Upper lobe of left lung (tissue), 6 donors: ENCODE measurements at regions not wholly inside any gene's neighbourhood (a gene's known extent, or its start where the extent isn't known, plus 50 kb on each side); places are given as distances from the start of the nearest gene placed in this dataset.

ENCODE experiments used
- ATAC-seq, 2 donors: fragments of 200-7000 bp; cut with Tn5 transposase; one replicate each; pipeline ENCODE4 v1.9.1; 2022; ENCODE audit warnings: mild to moderate bottlenecking in 2 of 2, moderate library complexity in 2 of 2; ENCODE audit not compliant: low FRiP score in 2 of 2
- DNase-seq, 2 donors: peaks; one replicate each; pipeline ENCODE4 v3.0.0-alpha.2; 2019 to 2020
- H3K27ac ChIP-seq, 4 donors: fragments of 200-600 bp; sonication (generic); one replicate each; pipeline ENCODE4 v1.5.1; 2016 to 2019
- H3K27me3 ChIP-seq, 4 donors: fragments of 200-600 bp; sonication (generic); one replicate each; pipeline ENCODE4 v1.5.1; 2017 to 2019
- H3K36me3 ChIP-seq, 4 donors: fragments of 200-600 bp; sonication (generic); one replicate each; pipeline ENCODE4 v1.5.1; 2016 to 2019
- H3K4me1 ChIP-seq, 4 donors: fragments of 200-600 bp; sonication (generic); one replicate each; pipeline ENCODE4 v1.5.1; 2018 to 2019
- H3K4me3 ChIP-seq, 4 donors: fragments of 200-600 bp; sonication (generic); one replicate each; pipeline ENCODE4 v1.5.1; 2017 to 2019; ENCODE audit warnings: mild to moderate bottlenecking in 2 of 4, moderate library complexity in 1 of 4
- H3K9me3 ChIP-seq, 4 donors: fragments of 200-600 bp; sonication (generic); one replicate each; pipeline ENCODE4 v1.5.1; 2018 to 2019
- CTCF ChIP-seq, 6 experiments: fragments of 450-650 bp in 4 of 6; fragments of 200-600 bp in 2 of 6; sonication (generic) in 2 of 6; IDR thresholded peaks; one replicate each; pipeline ENCODE4 v1.5.1; 2016 to 2019; ENCODE audit warnings: antibody characterized with exemption in 6 of 6
- EP300 ChIP-seq, 4 donors: sonication (generic); formaldehyde crosslinking; IDR thresholded peaks; one replicate each; pipeline ENCODE4 v1.5.1; 2017; ENCODE audit warnings: antibody characterized with exemption in 4 of 4, control low read depth in 2 of 4
- POLR2A ChIP-seq, 4 donors: fragments of 450-650 bp; IDR thresholded peaks; one replicate each; pipeline ENCODE4 v1.5.1; 2016 to 2017; ENCODE audit warnings: antibody characterized with exemption in 4 of 4, mild to moderate bottlenecking in 2 of 4
- POLR2AphosphoS5 ChIP-seq, 2 donors: sonication (generic); formaldehyde crosslinking; IDR thresholded peaks; one replicate each; pipeline ENCODE4 v1.5.1; 2017; ENCODE audit warnings: antibody characterized with exemption in 2 of 2
- WGBS, 2 donors: methylation state at CpG; one replicate each; pipeline ENCODE4 v1.1.5; 2017 to 2018; 5-methylcytosine and 5-hydroxymethylcytosine counted together
- donor health status: DM: no; HTN: no; CAD: no; lungs with moderate emphysema.
- donor health status: DM: no; HTN: yes; CAD: no; lungs with severe emphysema.

GRCh38 chr3:115351193-115351592 is 204.1 kb upstream of the ZBTB20 start:
- ATAC-seq (no peak), DNase-seq (no peak)
- Histone ChIP-seq H3K4me3 (no peak overlapping the region), H3K36me3 (no peaks in the 10 kb centered on the region), H3K4me1 (no peaks in the 10 kb centered on the region), H3K9me3 (no peaks in the 10 kb centered on the region), H3K27me3 (no peaks in the 10 kb centered on the region), H3K27ac (no peak overlapping the region)
- 84 to 96% methylated on average over 4 of the region's 4 CpGs for WGBS, 2 donors
- TF ChIP-seq CTCF (IDR thresholded peaks at IDR 0.05) (no peak), POLR2AphosphoS5 (IDR thresholded peaks at IDR 0.05) (no peak), EP300 (IDR thresholded peaks at IDR 0.05) (no peak), POLR2A (IDR thresholded peaks at IDR 0.05) (no peak)

GRCh38 chr3:115354010-115354409 is 206.9 kb upstream of the ZBTB20 start:
- no peak for ATAC-seq
- Histone ChIP-seq H3K27ac (no peak overlapping the region), H3K4me1 (peaks cover 0 to 2% (median under 1%) of the 10 kb centered on the region in 4 donors), H3K4me3 (no peak overlapping the region), H3K9me3 (no peaks in the 10 kb centered on the region), H3K27me3 (no peaks in the 10 kb centered on the region), H3K36me3 (no peaks in the 10 kb centered on the region)
- TF ChIP-seq POLR2AphosphoS5 (IDR thresholded peaks at IDR 0.05) = no peak
- TF ChIP-seq CTCF (IDR thresholded peaks at IDR 0.05) = no peak
- TF ChIP-seq POLR2A (IDR thresholded peaks at IDR 0.05) = no peak
- TF ChIP-seq EP300 (IDR thresholded peaks at IDR 0.05) = no peak
- WGBS, 2 donors = 86 to 88% methylated on average over 3 of the region's 3 CpGs
- DNase-seq = no peak

- Histone ChIP-seq H3K4me1 (peaks cover 0 to 9% (median 6%) of the 10 kb centered on the region in 4 donors), H3K9me3 (no peaks in the 10 kb centered on the region), H3K4me3 (no peak overlapping the region), H3K27ac (no peak overlapping the region), H3K27me3 (no peaks in the 10 kb centered on the region), H3K36me3 (no peaks in the 10 kb centered on the region)
- no peak for ATAC-seq
- DNase-seq = no peak
- TF ChIP-seq CTCF (IDR thresholded peaks at IDR 0.05) (no peak), EP300 (IDR thresholded peaks at IDR 0.05) (no peak), POLR2A (IDR thresholded peaks at IDR 0.05) (no peak), POLR2AphosphoS5 (IDR thresholded peaks at IDR 0.05) (no peak)
- WGBS, 2 donors = 96% methylated on average over 2 of the region's 2 CpGs
Observed at GRCh38 chr3:115357456-115357855, 210.4 kb upstream of the ZBTB20 start.

GRCh38 chr3:115359536-115359935 is 212.4 kb upstream of the ZBTB20 start:
- H3K27ac ChIP-seq = no peak overlapping the region
- H3K27me3 ChIP-seq = no peaks in the 10 kb centered on the region
- H3K36me3 ChIP-seq = no peaks in the 10 kb centered on the region
- DNase-seq (no peak), ATAC-seq (no peak)
- H3K9me3 ChIP-seq = no peaks in the 10 kb centered on the region
- TF ChIP-seq POLR2A (IDR thresholded peaks at IDR 0.05) = no peak
- no peak for TF ChIP-seq CTCF (IDR thresholded peaks at IDR 0.05)
- TF ChIP-seq EP300 (IDR thresholded peaks at IDR 0.05) = no peak
- no peak for TF ChIP-seq POLR2AphosphoS5 (IDR thresholded peaks at IDR 0.05)
- 13 to 19% methylated on average over 2 of the region's 2 CpGs for WGBS, 2 donors
- H3K4me3 ChIP-seq = no peak overlapping the region
- peaks cover 0 to 9% (median 6%) of the 10 kb centered on the region in 4 donors for H3K4me1 ChIP-seq

GRCh38 chr3:115361806-115362205 is 214.7 kb upstream of the ZBTB20 start:
- ATAC-seq (no peak), DNase-seq (no peak)
- Histone ChIP-seq H3K9me3 (no peaks in the 10 kb centered on the region), H3K4me3 (no peak overlapping the region), H3K36me3 (no peaks in the 10 kb centered on the region), H3K27me3 (no peaks in the 10 kb centered on the region), H3K4me1 (peaks cover 0 to 9% (median 6%) of the 10 kb centered on the region in 4 donors), H3K27ac (no peak overlapping the region)
- WGBS, 2 donors = 67 to 71% methylated on average over 1 of the region's 1 CpG
- no peak for TF ChIP-seq POLR2A (IDR thresholded peaks at IDR 0.05)
- TF ChIP-seq POLR2AphosphoS5 (IDR thresholded peaks at IDR 0.05) = no peak
